Activated CD4-positive, alpha-beta T cell treated with anti-CD3 and anti-CD28 coated beads for 36 hours (primary cell): ENCODE measurements at regions not wholly inside any gene's neighbourhood (a gene's known extent, or its start where the extent isn't known, plus 50 kb on each side); places are given as distances from the start of the nearest gene placed in this dataset.

ENCODE experiments used
- ATAC-seq: fragments of 200-7000 bp; cut with Tn5 transposase; one replicate; pipeline ENCODE4 v1.10.0; 2021; ENCODE audit warnings: mild to moderate bottlenecking, moderate library complexity
- CTCF ChIA-PET: fragments of 350-600 bp; sonication (Branson Sonifier 250); formaldehyde crosslinking; loops from one replicate; lab custom pipeline; 2021; ENCODE audit warnings: antibody characterized with exemption; lab: Charles Lee
- POLR2A ChIA-PET: fragments of 350-600 bp; sonication (Branson Sonifier 250); formaldehyde crosslinking; loops from one replicate; lab custom pipeline; 2021; ENCODE audit warnings: antibody characterized with exemption, inconsistent platforms; lab: Charles Lee
- DNase-seq: peaks from one replicate; pipeline ENCODE4 v3.0.0-alpha.2; 2020
- H3K27ac Mint-ChIP-seq: one replicate; pipeline ENCODE4 v1.8.0; 2021; ENCODE audit warnings: mixed read lengths
- H3K27me3 Mint-ChIP-seq: one replicate; pipeline ENCODE4 v1.8.0; 2021; ENCODE audit warnings: mixed read lengths
- H3K36me3 Mint-ChIP-seq: one replicate; pipeline ENCODE4 v1.8.0; 2021; ENCODE audit warnings: low read depth, mixed read lengths
- H3K4me1 Mint-ChIP-seq: one replicate; pipeline ENCODE4 v1.8.0; 2021; ENCODE audit warnings: mixed read lengths
- H3K4me3 Mint-ChIP-seq: one replicate; pipeline ENCODE4 v1.8.0; 2021; ENCODE audit warnings: mild to moderate bottlenecking, moderate library complexity, mixed read lengths
- H3K9me3 Mint-ChIP-seq: one replicate; pipeline ENCODE4 v1.8.0; 2021; ENCODE audit warnings: low read depth, mixed read lengths
- intact Hi-C, 2 experiments: fragments of 100-400 bp; cut with DNase I in 1 of 2; cut with micrococcal nuclease in 1 of 2; formaldehyde crosslinking; loops; one replicate each; pipeline versions ENCODE4 v1.14.2 to v1.15.1; 2022 to 2024; cut with DNase I, micrococcal nuclease

DNA sequence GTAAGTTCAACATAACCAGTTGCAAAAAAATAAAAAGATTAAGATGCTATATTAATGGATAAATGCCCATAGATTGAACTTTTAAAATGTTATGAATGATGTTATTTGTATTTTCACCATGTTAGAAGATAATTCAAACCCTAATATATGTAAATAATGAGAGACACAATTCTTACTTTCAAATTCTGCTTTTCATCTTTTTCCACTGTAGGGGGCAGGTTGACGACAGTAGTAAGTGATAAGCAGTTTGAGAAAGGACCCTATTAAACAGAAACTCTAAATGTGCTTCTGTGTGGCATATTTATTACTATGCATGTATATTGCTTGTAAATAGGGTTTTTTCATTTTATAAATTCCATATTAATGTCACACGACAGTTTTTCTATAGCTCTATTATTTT lies 591.1 kb downstream of the SEMA5A start:
- intact Hi-C loops, result no loop called here
- H3K4me3 Mint-ChIP-seq, result no peak overlapping the region
- no peaks in the 10 kb centered on the region for H3K36me3 Mint-ChIP-seq
- DNase-seq, result no peak
- no peaks in the 10 kb centered on the region for H3K4me1 Mint-ChIP-seq
- H3K27me3 Mint-ChIP-seq, result no peaks in the 10 kb centered on the region
- POLR2A ChIA-PET, result no interaction called here
- CTCF ChIA-PET, result no interaction called here
- H3K27ac Mint-ChIP-seq, result no peak overlapping the region
- no peak for ATAC-seq
- peaks cover 2% of the 10 kb centered on the region for H3K9me3 Mint-ChIP-seq

GRCh38 chr5:8956659-8957058 lies 589.2 kb downstream of the SEMA5A start:
- no peak for DNase-seq
- ChIA-PET POLR2A (no interaction called here), CTCF (no interaction called here)
- Mint-ChIP-seq H3K4me1 (no peaks in the 10 kb centered on the region), H3K4me3 (no peak overlapping the region), H3K36me3 (no peaks in the 10 kb centered on the region), H3K27ac (no peak overlapping the region), H3K27me3 (no peaks in the 10 kb centered on the region), H3K9me3 (peaks cover 3% of the 10 kb centered on the region)
- intact Hi-C loops, result no loop called here
- ATAC-seq, result no peak

DNA sequence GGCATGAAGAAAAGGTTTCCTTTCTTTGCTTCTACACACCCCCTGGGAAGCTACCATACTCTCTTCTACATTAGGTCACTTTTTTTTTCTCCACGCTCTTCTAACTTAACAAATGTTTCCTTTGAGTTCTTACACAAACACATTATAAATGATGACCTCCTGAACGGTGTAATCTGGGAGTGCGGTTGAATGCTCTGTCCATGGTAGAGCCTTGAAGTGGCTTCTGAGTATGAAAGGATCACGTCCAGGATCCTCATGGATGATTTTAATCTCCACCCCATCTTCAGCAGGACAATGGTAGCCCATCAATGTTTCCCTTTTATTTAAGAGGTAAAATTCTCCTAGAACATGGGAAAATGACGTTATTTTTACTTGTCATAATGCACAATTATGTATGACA lies 587.3 kb downstream of the SEMA5A start:
- no peaks in the 10 kb centered on the region for H3K4me1 Mint-ChIP-seq
- intact Hi-C loops, result no loop called here
- CTCF ChIA-PET, result no interaction called here
- H3K27me3 Mint-ChIP-seq, result no peaks in the 10 kb centered on the region
- no peak overlapping the region for H3K27ac Mint-ChIP-seq
- POLR2A ChIA-PET, result no interaction called here
- H3K4me3 Mint-ChIP-seq, result no peak overlapping the region
- no peak for DNase-seq
- peaks cover 3% of the 10 kb centered on the region for H3K9me3 Mint-ChIP-seq
- ATAC-seq, result no peak
- H3K36me3 Mint-ChIP-seq, result no peaks in the 10 kb centered on the region

GRCh38 chr5:8961219-8961618 lies 584.7 kb downstream of the SEMA5A start:
- Mint-ChIP-seq H3K4me1 (no peaks in the 10 kb centered on the region), H3K36me3 (no peaks in the 10 kb centered on the region), H3K27ac (no peak overlapping the region), H3K27me3 (no peaks in the 10 kb centered on the region), H3K9me3 (peaks cover 6% of the 10 kb centered on the region), H3K4me3 (no peak overlapping the region)
- DNase-seq (no peak), ATAC-seq (no peak)
- ChIA-PET POLR2A (no interaction called here), CTCF (no interaction called here)
- intact Hi-C loops, result no loop called here

DNA sequence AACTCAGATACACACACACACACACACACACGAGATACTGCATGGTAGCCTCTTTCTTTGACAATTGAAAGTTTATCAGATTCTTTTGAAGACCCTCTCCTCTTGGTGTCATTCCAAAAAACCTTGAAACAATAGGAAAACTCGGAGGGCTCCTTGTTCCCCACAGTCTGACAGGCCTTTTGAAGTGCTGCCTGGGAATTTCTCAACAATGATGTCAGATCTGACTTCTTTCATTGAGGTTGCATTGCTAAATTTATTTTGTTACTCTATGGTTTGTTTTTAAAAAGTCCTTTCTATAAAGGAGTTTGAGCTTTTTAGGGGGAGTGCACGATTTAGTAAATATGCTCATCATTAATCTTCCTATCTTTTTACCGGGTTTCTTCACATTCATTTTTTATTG lies 583.9 kb downstream of the SEMA5A start:
- CTCF ChIA-PET, result no interaction called here

DNA sequence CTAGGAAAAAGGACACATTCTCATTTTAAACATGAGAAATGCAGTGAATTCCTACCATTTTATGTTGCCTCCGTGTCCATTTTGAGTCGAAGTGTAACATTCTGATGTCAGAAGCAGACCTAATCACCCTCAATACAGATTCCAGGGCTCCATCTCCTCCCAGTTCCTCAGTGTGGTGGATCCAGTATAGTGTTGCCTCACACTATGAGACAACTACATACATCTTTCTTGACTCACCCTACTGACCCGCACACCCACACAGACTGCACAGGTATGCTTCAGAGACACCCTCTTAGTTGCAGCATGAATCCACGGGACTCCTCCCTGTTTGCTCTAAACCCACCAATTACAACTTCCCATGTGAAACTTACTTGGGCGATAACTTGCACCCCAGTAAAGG lies 564.9 kb downstream of the SEMA5A start:
- H3K9me3 Mint-ChIP-seq, result no peaks in the 10 kb centered on the region
- POLR2A ChIA-PET, result no interaction called here
- H3K36me3 Mint-ChIP-seq, result no peaks in the 10 kb centered on the region
- no peak for ATAC-seq
- no peaks in the 10 kb centered on the region for H3K27me3 Mint-ChIP-seq
- intact Hi-C loops, result no loop called here
- no peaks in the 10 kb centered on the region for H3K4me1 Mint-ChIP-seq
- H3K4me3 Mint-ChIP-seq, result no peak overlapping the region
- no peak for DNase-seq
- H3K27ac Mint-ChIP-seq, result no peak overlapping the region
- CTCF ChIA-PET, result no interaction called here

More for the DNA sequence above, 583.9 kb downstream of the SEMA5A start:
- Mint-ChIP-seq H3K4me1 (no peaks in the 10 kb centered on the region), H3K4me3 (no peak overlapping the region), H3K36me3 (no peaks in the 10 kb centered on the region), H3K27ac (no peak overlapping the region), H3K27me3 (no peaks in the 10 kb centered on the region), H3K9me3 (peaks cover 8% of the 10 kb centered on the region)
- no peak for ATAC-seq
- no peak for DNase-seq
- POLR2A ChIA-PET, result no interaction called here
- intact Hi-C loops, result no loop called here

DNA sequence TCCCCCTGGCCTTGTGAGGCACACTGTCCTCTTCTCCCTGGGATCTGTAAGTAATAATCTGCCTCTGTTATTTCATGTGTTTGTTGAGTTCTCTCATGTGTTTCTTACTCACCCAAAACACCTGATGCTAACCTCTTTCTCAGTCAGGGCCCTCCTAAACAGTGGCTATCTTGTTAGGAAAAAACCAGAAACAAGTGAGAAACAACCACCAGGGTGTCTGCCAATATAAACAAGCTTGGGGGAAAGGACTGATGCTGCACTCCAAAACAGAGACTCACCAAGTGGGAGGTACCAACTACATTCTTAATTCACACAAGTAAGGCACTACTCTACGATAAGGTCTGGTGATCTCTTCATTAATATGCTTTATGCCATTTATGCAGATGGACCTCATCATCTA lies 564.4 kb downstream of the SEMA5A start:
- no peaks in the 10 kb centered on the region for H3K36me3 Mint-ChIP-seq
- no peaks in the 10 kb centered on the region for H3K9me3 Mint-ChIP-seq
- DNase-seq (no peak), ATAC-seq (no peak)
- intact Hi-C loops, result no loop called here
- H3K4me1 Mint-ChIP-seq, result no peaks in the 10 kb centered on the region
- ChIA-PET CTCF (no interaction called here), POLR2A (no interaction called here)
- H3K4me3 Mint-ChIP-seq, result no peak overlapping the region
- no peaks in the 10 kb centered on the region for H3K27me3 Mint-ChIP-seq
- no peak overlapping the region for H3K27ac Mint-ChIP-seq

DNA sequence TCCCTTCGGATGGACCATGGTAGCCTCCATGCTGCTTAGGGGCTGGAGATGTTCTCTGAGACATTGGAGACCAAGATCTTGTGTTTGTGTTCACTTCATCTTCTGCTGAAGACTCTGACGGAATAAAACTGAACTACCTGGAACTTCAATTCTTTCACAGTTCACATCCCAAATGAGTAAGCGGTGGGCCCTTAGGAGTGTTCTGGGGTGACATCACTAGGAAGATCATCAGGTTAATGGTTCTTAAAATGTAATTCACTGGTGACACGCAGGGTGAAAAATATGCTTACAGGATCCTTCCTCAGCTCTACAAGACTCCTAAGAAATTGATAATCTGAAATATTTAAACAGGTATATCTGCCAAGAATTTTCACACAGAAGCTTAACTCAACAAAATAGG lies 561.5 kb downstream of the SEMA5A start:
- ATAC-seq (no peak), DNase-seq (no peak)
- Mint-ChIP-seq H3K27me3 (no peaks in the 10 kb centered on the region), H3K36me3 (no peaks in the 10 kb centered on the region), H3K9me3 (peaks cover 3% of the 10 kb centered on the region), H3K4me3 (no peak overlapping the region), H3K27ac (no peak overlapping the region), H3K4me1 (no peaks in the 10 kb centered on the region)
- CTCF ChIA-PET, result no interaction called here
- POLR2A ChIA-PET, result no interaction called here
- intact Hi-C loops, result no loop called here
